PFSK-1 (cell line): ENCODE measurements at regions not wholly inside any gene's neighbourhood (a gene's known extent, or its start where the extent isn't known, plus 50 kb on each side); places are given as distances from the start of the nearest gene placed in this dataset.

Experiments used
- FOXP2 ChIP-seq: optimal IDR thresholded peaks from 2 replicates; pipeline ENCODE3; 2011; ENCODE audit warnings: borderline replicate concordance, control low read depth, inconsistent platforms; ENCODE audit not compliant: insufficient read depth; ENCODE audit errors: extremely low read length, extremely low read depth
- POLR2AphosphoS5 ChIP-seq: IDR thresholded peaks from 2 replicates; pipeline ENCODE4 v1.6.1; 2012; ENCODE audit warnings: low read depth, mild to moderate bottlenecking, control low read depth, low read length, moderate library complexity
- SIN3A ChIP-seq: IDR thresholded peaks from 2 replicates; pipeline ENCODE4 v1.6.1; 2012; ENCODE audit warnings: mild to moderate bottlenecking, low read length, moderate library complexity, borderline replicate concordance; ENCODE audit not compliant: insufficient read depth
- TAF1 ChIP-seq: IDR thresholded peaks from 2 replicates; pipeline ENCODE4 v1.6.1; 2012; ENCODE audit warnings: low read length, control low read depth, borderline replicate concordance; ENCODE audit not compliant: insufficient read depth
- TF ChIP-seq, protein P1 (sequence below), 2 experiments: IDR thresholded peaks; 2 replicates each; pipeline versions ENCODE4 v1.6.1 to v1.8.0; 2011 to 2012; ENCODE audit warnings: low read depth in 2 of 2, low read length in 2 of 2, control low read depth in 1 of 2, inconsistent platforms in 1 of 2, mild to moderate bottlenecking in 1 of 2, moderate library complexity in 1 of 2; ENCODE audit not compliant: insufficient read depth in 1 of 2

DNA sequence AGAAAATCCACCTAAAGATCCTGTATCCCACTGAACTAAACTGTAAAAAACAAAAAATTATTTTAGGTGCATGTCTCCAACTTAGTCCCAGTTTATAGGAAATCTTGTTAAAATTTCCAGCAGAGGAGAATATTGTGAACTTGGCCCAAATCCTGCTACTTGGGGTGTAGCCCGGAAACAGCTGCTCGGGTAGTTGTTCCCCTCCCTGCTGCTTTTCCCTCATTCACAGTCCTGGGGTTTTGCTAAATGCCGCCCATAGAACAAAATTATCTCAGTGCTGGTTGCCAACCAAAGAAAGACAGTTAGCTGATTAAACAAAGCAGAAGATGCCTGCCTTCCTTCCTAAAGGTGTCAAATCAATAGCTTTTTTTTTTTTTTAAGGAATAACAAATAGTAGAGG, 330.5 kb upstream of the KLF12 start:
- no peak for TF ChIP-seq FOXP2
- TF ChIP-seq, protein P1, sequence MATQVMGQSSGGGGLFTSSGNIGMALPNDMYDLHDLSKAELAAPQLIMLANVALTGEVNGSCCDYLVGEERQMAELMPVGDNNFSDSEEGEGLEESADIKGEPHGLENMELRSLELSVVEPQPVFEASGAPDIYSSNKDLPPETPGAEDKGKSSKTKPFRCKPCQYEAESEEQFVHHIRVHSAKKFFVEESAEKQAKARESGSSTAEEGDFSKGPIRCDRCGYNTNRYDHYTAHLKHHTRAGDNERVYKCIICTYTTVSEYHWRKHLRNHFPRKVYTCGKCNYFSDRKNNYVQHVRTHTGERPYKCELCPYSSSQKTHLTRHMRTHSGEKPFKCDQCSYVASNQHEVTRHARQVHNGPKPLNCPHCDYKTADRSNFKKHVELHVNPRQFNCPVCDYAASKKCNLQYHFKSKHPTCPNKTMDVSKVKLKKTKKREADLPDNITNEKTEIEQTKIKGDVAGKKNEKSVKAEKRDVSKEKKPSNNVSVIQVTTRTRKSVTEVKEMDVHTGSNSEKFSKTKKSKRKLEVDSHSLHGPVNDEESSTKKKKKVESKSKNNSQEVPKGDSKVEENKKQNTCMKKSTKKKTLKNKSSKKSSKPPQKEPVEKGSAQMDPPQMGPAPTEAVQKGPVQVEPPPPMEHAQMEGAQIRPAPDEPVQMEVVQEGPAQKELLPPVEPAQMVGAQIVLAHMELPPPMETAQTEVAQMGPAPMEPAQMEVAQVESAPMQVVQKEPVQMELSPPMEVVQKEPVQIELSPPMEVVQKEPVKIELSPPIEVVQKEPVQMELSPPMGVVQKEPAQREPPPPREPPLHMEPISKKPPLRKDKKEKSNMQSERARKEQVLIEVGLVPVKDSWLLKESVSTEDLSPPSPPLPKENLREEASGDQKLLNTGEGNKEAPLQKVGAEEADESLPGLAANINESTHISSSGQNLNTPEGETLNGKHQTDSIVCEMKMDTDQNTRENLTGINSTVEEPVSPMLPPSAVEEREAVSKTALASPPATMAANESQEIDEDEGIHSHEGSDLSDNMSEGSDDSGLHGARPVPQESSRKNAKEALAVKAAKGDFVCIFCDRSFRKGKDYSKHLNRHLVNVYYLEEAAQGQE (IDR thresholded peaks at IDR 0.05; ENCODE audit: insufficient read depth in 1 of 2, low read depth in 2 of 2, low read length in 2 of 2) = no peak
- no peak for TF ChIP-seq SIN3A
- TF ChIP-seq POLR2AphosphoS5 = no peak
- no peak for TF ChIP-seq TAF1

DNA sequence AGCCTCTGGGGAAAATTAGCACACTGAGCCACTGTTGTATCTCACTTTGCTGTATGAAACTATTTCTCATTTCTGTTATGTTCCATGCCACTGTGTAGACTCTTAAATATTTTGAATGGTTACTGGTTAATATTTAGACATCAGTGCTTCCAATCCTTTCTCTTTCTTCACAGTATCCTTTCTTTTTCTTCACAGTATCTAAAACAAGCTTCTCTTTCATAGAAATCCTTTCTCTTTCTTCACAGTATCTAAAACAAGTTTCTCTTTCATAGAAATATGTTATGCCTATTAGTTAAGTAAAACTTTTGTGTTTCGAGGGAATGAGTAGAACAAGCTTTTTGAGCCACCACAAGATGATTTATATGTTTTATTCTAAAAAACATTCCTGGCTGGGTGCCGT, 326.8 kb upstream of the KLF12 start:
- no peak for TF ChIP-seq TAF1

DNA sequence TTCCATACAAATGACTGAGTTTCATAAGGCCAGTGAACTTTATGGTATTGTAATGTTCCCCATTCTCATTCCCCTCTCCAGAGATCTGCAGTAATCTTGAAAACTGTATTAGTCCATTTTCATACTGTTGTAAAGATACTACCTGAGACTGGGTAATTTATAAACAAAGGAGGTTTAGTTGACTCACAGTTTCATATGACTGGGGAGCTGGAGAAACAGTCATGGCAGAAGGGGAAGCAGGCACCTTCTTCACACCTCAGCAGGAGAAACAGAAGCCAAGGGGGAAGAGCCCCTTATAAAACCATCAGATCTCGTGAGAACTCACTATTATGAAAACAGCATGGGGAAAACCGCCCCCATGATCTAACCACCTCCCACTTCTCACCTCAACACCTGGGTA, 318.7 kb upstream of the KLF12 start:
- TF ChIP-seq TAF1 = no peak
- no peak for TF ChIP-seq SIN3A
- TF ChIP-seq FOXP2 = no peak
- TF ChIP-seq POLR2AphosphoS5 = no peak
- TF ChIP-seq, protein P1 (IDR thresholded peaks at IDR 0.05; ENCODE audit: insufficient read depth in 1 of 2, low read depth in 2 of 2, low read length in 2 of 2) = no peak

DNA sequence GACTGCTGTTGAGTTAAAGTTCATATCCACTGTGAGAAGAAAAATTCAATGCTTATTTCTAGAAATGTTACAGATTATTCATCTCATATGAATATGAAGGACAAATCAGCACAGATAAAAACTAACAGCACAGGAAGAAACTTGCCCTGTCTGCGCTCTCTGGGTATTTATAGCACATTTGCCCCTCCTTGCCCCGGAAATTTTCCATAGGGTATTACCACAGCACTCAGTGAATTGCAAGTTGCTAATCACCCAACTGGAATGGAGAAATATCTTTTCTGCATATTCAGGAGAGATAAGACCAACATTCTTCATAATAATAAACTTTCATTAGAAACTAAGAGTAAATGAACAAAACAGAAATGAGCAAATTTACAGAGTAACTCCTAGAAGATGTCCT, 318.0 kb upstream of the KLF12 start:
- TF ChIP-seq POLR2AphosphoS5 = no peak
- TF ChIP-seq FOXP2 = no peak
- TF ChIP-seq TAF1 = no peak
- TF ChIP-seq, protein P1 (IDR thresholded peaks at IDR 0.05; ENCODE audit: insufficient read depth in 1 of 2, low read depth in 2 of 2, low read length in 2 of 2) = no peak
- TF ChIP-seq SIN3A = no peak

DNA sequence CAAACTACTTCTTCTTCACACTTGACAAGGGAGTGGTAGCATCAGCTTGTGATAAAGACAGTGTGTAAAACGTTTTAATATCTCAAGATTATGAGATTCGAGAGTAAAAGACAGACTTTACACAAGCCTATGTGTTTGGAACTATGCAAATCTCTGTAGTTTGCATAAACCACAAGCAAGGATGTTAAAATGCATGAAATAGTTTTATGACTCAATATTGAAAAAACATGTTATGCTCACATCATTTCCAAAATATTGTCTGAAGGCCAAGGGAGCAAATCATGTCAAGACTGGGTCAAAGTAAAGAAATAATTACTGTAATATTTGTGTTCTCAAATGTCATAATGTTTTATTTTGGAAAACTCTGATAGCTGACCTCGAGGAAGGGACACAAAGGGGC, 316.8 kb upstream of the KLF12 start:
- TF ChIP-seq FOXP2 (no peak), POLR2AphosphoS5 (no peak), TAF1 (no peak), SIN3A (no peak)
- TF ChIP-seq, protein P1 (IDR thresholded peaks at IDR 0.05; ENCODE audit: insufficient read depth in 1 of 2, low read depth in 2 of 2, low read length in 2 of 2) = no peak
